Lower leg skin (tissue), 3 donors: ENCODE measurements at regions not wholly inside any gene's neighbourhood (a gene's known extent, or its start where the extent isn't known, plus 50 kb on each side); places are given as distances from the start of the nearest gene placed in this dataset.
"Not testable (repeated sequence)": the region's sequence is repeated elsewhere in the genome, so short reads cannot be mapped to it uniquely, and the experiment has no call there.

Experiments used
- DNase-seq, 2 donors: peaks; one replicate each; pipeline ENCODE4 v3.0.0-alpha.2; 2019; ENCODE audit warnings: low spot score in 2 of 2
- H3K4me3 ChIP-seq: fragments of 200-600 bp; sonication (generic); 2 replicates; pipeline ENCODE4 v1.5.1; 2017; ENCODE audit warnings: mild to moderate bottlenecking, low read depth; ENCODE audit not compliant: poor library complexity, severe bottlenecking
- WGBS, 2 donors: methylation state at CpG; one replicate each; pipeline ENCODE4 v1.1.5; 2018; 5-methylcytosine and 5-hydroxymethylcytosine counted together
- intact Hi-C: fragments of 100-400 bp; cut with DNase I; formaldehyde crosslinking; loops from one replicate; pipeline ENCODE4 v1.15.0; 2023; ENCODE audit warnings: low total_unique reads

DNA sequence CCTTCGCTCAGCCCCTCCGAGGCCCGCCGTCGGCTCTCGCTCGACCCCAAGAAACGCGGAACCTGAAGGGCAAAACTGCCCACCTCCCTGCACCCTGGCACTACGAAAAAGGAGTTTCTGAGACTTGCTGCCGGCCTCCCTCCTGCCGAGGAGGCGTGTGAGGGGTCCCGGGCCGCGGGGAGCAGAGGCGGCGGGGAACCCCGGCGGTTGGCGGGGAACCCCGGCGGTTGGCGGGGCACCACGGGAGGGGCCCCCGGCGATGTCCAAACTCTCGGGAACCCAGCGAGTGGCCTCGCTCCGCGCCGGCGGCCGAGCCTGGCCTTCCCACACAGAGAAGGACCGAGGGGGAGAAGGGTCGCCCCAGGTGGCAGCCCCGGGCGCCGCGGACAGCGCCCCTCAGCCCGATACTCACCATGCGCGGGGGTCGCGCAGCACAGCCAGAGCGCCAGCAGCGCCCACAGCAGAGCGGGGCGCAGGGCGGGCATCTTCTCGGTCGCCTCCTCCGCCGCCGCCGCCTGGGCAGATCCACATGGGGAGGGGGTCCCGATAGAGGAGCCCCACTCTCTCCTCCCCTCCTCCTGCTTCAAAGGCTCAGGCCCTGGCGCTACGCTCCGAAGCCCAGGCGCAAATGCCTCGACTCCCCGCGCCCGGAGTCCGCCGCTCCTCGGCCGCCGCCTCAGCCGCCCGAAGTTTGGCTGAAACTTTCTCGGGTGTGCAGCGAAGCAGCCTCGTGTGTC, 69.4 kb upstream of the NUDT4B start:
- WGBS, 2 donors: no CpG with 5 or more reads among the region's 77 CpGs
- intact Hi-C loops, H3K4me3 ChIP-seq: not testable (repeated sequence)
- DNase-seq: peak in 1 of 2 donors; percentile 88

DNA sequence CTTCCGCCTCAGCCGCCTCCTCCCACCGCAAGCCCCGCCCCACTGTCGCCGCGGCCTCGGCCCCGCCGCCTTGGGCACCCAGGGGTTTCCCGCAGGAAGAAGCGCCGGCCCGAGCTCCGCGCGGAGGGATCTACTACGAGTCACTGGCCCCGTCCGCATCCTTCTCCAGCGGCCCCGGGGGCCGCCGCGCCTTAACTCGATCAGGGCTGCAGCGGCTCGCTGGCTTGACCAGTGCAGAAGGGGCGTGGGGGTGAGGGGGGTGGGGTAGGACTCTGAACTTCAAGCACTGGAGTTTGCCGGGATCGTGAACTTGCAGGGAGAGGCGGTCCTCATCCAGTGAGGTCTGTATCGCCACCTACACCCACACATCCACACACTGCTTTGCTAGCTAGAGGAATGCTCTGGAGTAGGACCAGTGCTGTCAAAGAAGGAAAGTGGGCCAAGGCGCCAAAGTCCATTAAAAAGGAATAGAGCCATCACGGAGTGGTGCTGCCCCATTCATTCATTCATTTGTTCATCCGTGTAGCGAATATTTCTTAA, 68.7 kb upstream of the NUDT4B start:
- WGBS, 2 donors: no CpG with 5 or more reads among the region's 37 CpGs
- DNase-seq, H3K4me3 ChIP-seq, intact Hi-C loops: not testable (repeated sequence)

DNA sequence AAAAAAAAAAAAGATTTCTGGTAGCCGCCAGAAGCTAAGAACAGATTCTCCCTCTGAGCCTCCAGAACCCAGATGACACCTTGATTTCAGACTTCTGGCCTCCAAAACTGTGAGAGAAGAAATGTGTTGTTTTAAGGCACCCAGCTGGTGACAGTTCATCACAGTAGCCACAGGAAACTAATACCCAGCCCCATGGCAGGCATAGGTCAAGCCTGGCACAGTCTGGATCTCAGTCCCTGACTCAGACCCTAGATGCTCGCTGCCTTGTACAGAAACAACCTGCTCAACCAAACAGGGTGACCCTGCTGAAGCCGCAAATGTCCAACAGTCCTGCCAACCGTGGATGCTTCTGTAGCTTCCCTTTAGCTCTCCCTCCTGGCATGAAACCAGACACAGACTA, 61.8 kb upstream of the NUDT4B start:
- intact Hi-C loops, H3K4me3 ChIP-seq: not testable (repeated sequence)
- DNase-seq: peak in 1 of 2 donors; percentile 9
- WGBS, 2 donors: no CpG with 5 or more reads among the region's 4 CpGs

DNA sequence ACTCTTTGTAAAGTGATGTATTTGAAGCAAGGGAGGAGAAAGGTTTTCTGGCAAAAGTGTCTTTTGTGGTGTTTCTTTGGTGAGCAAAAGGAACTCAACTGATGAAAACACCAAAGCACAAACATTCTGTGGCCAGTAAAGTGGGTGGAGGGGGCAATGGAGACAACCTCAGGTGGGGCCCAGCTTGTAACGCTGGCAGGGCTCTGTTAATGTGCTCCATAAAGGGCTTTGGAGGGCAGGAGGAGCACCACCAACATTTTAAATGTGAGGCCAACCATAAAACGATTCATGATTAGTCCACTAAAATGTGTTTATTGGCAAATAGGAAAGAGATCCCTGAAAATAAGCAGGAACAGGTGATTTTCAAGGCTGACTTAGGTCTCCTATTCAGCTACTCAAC, 61.2 kb upstream of the NUDT4B start:
- H3K4me3 ChIP-seq, intact Hi-C loops, DNase-seq: not testable (repeated sequence)
- no CpG with 5 or more reads among the region's 2 CpGs for WGBS, 2 donors
